ENCODE measurements at regions not wholly inside any gene's neighbourhood (a gene's known extent, or its start where the extent isn't known, plus 50 kb on each side); places are given as distances from the start of the nearest gene placed in this dataset.

DNA sequence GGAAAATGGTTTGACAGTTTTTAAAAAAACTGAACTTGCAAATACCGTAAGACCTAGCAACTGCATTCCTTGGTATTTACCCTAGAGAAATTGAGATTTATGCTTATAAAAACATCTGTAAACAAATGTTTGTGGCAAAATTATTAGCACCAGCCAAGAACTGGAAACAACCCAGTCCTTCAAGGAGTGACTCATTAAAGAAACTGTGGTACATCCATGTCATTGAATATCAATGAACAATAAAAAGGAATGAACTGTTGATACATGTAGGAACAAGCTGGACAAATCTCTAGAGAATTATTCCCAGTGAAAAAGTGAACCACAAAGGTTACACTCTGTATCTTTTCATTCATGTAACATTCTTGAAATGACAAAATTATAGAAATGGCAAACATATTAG lies 240.2 kb upstream of the ADAMTS3 start:
- no peaks in the 10 kb centered on the region for H3K9me1 ChIP-seq (replicated peaks; ENCODE audit: control insufficient read depth, extremely low read depth, insufficient read depth, low read length)
- no TSS peak for BruUV-seq (replicated peaks)
- POLR2A ChIA-PET, result no interaction called here
- TF ChIP-seq EZH2 (IDR thresholded peaks at IDR 0.05; ENCODE audit: borderline replicate concordance, low read depth, low read length, severe bottlenecking) (no peak), MYC (IDR thresholded peaks at IDR 0.05; ENCODE audit: low read depth, low read length) (no peak), POLR2A (IDR thresholded peaks at IDR 0.05; ENCODE audit: low read depth, low read length) (no peak), GATA2 (IDR thresholded peaks at IDR 0.05; ENCODE audit: insufficient read depth, insufficient read length, low read depth, low read length) (no peak)
- TF ChIP-seq, protein P1, sequence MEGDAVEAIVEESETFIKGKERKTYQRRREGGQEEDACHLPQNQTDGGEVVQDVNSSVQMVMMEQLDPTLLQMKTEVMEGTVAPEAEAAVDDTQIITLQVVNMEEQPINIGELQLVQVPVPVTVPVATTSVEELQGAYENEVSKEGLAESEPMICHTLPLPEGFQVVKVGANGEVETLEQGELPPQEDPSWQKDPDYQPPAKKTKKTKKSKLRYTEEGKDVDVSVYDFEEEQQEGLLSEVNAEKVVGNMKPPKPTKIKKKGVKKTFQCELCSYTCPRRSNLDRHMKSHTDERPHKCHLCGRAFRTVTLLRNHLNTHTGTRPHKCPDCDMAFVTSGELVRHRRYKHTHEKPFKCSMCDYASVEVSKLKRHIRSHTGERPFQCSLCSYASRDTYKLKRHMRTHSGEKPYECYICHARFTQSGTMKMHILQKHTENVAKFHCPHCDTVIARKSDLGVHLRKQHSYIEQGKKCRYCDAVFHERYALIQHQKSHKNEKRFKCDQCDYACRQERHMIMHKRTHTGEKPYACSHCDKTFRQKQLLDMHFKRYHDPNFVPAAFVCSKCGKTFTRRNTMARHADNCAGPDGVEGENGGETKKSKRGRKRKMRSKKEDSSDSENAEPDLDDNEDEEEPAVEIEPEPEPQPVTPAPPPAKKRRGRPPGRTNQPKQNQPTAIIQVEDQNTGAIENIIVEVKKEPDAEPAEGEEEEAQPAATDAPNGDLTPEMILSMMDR (IDR thresholded peaks at IDR 0.05; ENCODE audit: extremely low read depth in 1 of 2, insufficient read depth in 1 of 2, low read depth in 1 of 2, low read length in 2 of 2), result no peak
- TF ChIP-seq, protein P2, sequence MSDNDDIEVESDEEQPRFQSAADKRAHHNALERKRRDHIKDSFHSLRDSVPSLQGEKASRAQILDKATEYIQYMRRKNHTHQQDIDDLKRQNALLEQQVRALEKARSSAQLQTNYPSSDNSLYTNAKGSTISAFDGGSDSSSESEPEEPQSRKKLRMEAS (IDR thresholded peaks at IDR 0.05; ENCODE audit: insufficient read depth, insufficient read length), result no peak
- no peaks in the 10 kb centered on the region for H3K9me3 ChIP-seq (replicated peaks; ENCODE audit: control insufficient read depth, insufficient read depth, low read length)
- no peaks in the 10 kb centered on the region for H4K20me1 ChIP-seq (replicated peaks; ENCODE audit: control insufficient read depth, extremely low read depth, insufficient read depth, low read length)
- H3K27ac ChIP-seq (ENCODE audit: insufficient read depth, low read depth, low read length), result no peak overlapping the region
- H2AFZ ChIP-seq (ENCODE audit: low read depth, low read length), result no peak overlapping the region
- FAIRE-seq, result no peak
- no peaks in the 10 kb centered on the region for H3K36me3 ChIP-seq (ENCODE audit: control insufficient read depth in 2 of 2, extremely low read depth in 1 of 2, insufficient read depth in 2 of 2, low read length in 2 of 2)
- no peaks in the 10 kb centered on the region for H3K27me3 ChIP-seq (ENCODE audit: control insufficient read depth in 2 of 2, insufficient read depth in 2 of 2, low read length in 2 of 2)
- H3K9ac ChIP-seq (replicated peaks; ENCODE audit: extremely low read depth, insufficient read depth, low read length), result no peak overlapping the region
- no peaks in the 10 kb centered on the region for H3K4me1 ChIP-seq (ENCODE audit: control insufficient read depth, extremely low read depth, insufficient read depth, low read length)
- no peak overlapping the region for H3K4me3 ChIP-seq (replicated peaks in 1 of 3; ENCODE audit: insufficient read depth in 1 of 3, low read depth in 1 of 3, low read length in 3 of 3)
- dilution Hi-C loops (cut with MboI; ENCODE audit: extremely low pct_ligation_motif_present, low sequenced_read_pairs), result no loop called here
- no peak for DNase-seq (ENCODE audit: low read depth, low spot score)
- CTCF ChIA-PET, result no interaction called here
- H3K4me2 ChIP-seq (ENCODE audit: insufficient read depth, low read length), result no peak overlapping the region
- intact Hi-C loops (cut with micrococcal nuclease), result no loop called here
- no peaks in the 10 kb centered on the region for H3K79me2 ChIP-seq (ENCODE audit: control insufficient read depth, insufficient read depth, low read length)

DNA sequence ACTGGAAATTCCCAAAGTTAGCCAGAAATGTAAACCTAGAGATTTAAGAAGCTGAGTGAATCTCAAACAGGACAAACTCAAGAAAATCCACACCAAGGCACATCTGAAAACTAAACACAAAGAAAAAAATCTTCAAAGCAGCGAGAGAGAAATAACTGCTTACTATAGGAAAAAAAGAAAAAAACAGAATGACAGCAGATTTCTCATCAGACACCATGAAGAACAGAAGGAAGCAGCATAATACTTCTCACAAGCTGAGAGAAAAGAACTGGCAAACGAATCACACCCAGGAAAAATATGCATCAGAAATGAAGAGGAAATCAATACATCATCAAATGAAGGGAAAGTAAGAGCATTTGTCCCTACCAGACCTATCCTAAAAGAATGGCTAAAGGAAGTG lies 236.3 kb upstream of the ADAMTS3 start:
- no peaks in the 10 kb centered on the region for H4K20me1 ChIP-seq (replicated peaks; ENCODE audit: control insufficient read depth, extremely low read depth, insufficient read depth, low read length)
- H3K27ac ChIP-seq (ENCODE audit: insufficient read depth, low read depth, low read length), result no peak overlapping the region
- FAIRE-seq (no peak), DNase-seq (ENCODE audit: low read depth, low spot score) (no peak)
- H3K9me3 ChIP-seq (replicated peaks; ENCODE audit: control insufficient read depth, insufficient read depth, low read length), result no peaks in the 10 kb centered on the region
- no peak overlapping the region for H3K4me2 ChIP-seq (ENCODE audit: insufficient read depth, low read length)
- no peak overlapping the region for H3K4me3 ChIP-seq (replicated peaks in 1 of 3; ENCODE audit: insufficient read depth in 1 of 3, low read depth in 1 of 3, low read length in 3 of 3)
- BruUV-seq (replicated peaks), result no TSS peak
- dilution Hi-C loops (cut with MboI; ENCODE audit: extremely low pct_ligation_motif_present, low sequenced_read_pairs) (no loop called here), intact Hi-C loops (cut with micrococcal nuclease) (no loop called here)
- no peaks in the 10 kb centered on the region for H3K27me3 ChIP-seq (ENCODE audit: control insufficient read depth in 2 of 2, insufficient read depth in 2 of 2, low read length in 2 of 2)
- ChIA-PET POLR2A (no interaction called here), CTCF (no interaction called here)
- no peak overlapping the region for H3K9ac ChIP-seq (replicated peaks; ENCODE audit: extremely low read depth, insufficient read depth, low read length)
- no peaks in the 10 kb centered on the region for H3K79me2 ChIP-seq (ENCODE audit: control insufficient read depth, insufficient read depth, low read length)
- H3K4me1 ChIP-seq (ENCODE audit: control insufficient read depth, extremely low read depth, insufficient read depth, low read length), result no peaks in the 10 kb centered on the region
- no peak overlapping the region for H2AFZ ChIP-seq (ENCODE audit: low read depth, low read length)
- TF ChIP-seq JUN (IDR thresholded peaks at IDR 0.05; ENCODE audit: borderline replicate concordance, insufficient read depth, insufficient read length, low read depth) (no peak), POLR2A (IDR thresholded peaks at IDR 0.05; ENCODE audit: low read depth, low read length) (no peak), MYC (IDR thresholded peaks at IDR 0.05; ENCODE audit: low read depth, low read length) (no peak), GATA2 (IDR thresholded peaks at IDR 0.05; ENCODE audit: insufficient read depth, insufficient read length, low read depth, low read length) (no peak), EZH2 (IDR thresholded peaks at IDR 0.05; ENCODE audit: borderline replicate concordance, low read depth, low read length, severe bottlenecking) (no peak), POLR2AphosphoS5 (IDR thresholded peaks at IDR 0.05; ENCODE audit: insufficient read depth, low read depth, low read length) (no peak), FOS (IDR thresholded peaks at IDR 0.05; ENCODE audit: borderline replicate concordance, insufficient read depth, low read length) (no peak)
- TF ChIP-seq, protein P2 (IDR thresholded peaks at IDR 0.05; ENCODE audit: insufficient read depth, insufficient read length), result no peak
- TF ChIP-seq, protein P1 (IDR thresholded peaks at IDR 0.05; ENCODE audit: extremely low read depth in 1 of 2, insufficient read depth in 1 of 2, low read depth in 1 of 2, low read length in 2 of 2), result no peak
- no peaks in the 10 kb centered on the region for H3K36me3 ChIP-seq (ENCODE audit: control insufficient read depth in 2 of 2, extremely low read depth in 1 of 2, insufficient read depth in 2 of 2, low read length in 2 of 2)
- H3K9me1 ChIP-seq (replicated peaks; ENCODE audit: control insufficient read depth, extremely low read depth, insufficient read depth, low read length), result no peaks in the 10 kb centered on the region
